ENCODE measurements at regions not wholly inside any gene's neighbourhood (a gene's known extent, or its start where the extent isn't known, plus 50 kb on each side); places are given as distances from the start of the nearest gene placed in this dataset.

GRCh38 chr3:175969456-175969855, 1110.3 kb downstream of the NAALADL2 start:
- no peak overlapping the region for H3K4me3 ChIP-seq (ENCODE audit: low read depth, low read length)
- TF ChIP-seq CTCF (IDR thresholded peaks at IDR 0.05; ENCODE audit: insufficient read depth, low read length), result no peak
- no peak for DNase-seq (ENCODE audit: low read depth)

DNA sequence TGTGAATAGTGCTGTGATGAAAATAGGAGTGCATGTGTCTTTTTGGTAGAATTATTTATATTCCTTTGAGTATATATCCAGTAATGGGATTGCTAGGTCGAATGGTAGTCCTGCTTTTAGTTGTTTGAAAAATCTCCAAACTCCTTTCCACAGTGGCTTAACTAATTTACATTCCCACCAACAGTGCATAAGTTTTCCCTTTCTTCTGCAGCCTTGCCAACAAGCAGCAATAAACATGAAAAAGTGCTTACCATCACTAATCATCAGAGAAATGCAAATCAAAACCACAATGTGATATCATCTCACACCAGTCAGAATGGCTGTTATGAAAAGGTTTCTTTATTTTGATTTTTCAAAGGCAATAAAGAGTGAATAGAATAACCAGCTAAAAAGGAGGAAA, 1105.9 kb downstream of the NAALADL2 start:
- no peak for DNase-seq (ENCODE audit: low read depth)
- TF ChIP-seq CTCF (IDR thresholded peaks at IDR 0.05; ENCODE audit: insufficient read depth, low read length), result no peak

DNA sequence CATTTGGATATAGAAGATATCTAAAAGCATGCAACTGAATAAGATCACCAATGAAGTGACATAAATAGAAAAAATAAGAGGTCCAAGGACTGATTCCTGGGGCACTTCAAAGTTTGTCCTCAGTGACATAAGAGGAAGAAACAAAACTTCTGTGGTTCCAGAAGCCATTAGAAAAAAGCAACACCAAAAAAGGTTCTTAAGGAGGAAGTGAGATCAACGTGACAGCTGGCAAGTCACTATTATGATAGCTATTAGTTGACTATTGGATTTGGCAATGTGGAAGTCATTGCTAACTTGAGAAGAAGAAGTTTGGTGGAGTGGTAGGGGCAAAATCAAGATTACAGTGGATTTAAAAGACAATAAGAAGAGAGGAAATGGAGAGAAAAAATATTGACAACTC, 1098.3 kb downstream of the NAALADL2 start:
- TF ChIP-seq CTCF (IDR thresholded peaks at IDR 0.05; ENCODE audit: insufficient read depth, low read length), result no peak
- H3K4me3 ChIP-seq (ENCODE audit: low read depth, low read length), result no peak overlapping the region
- no peak for DNase-seq (ENCODE audit: low read depth)

More for the DNA sequence above, 1105.9 kb downstream of the NAALADL2 start:
- no peak overlapping the region for H3K4me3 ChIP-seq (ENCODE audit: low read depth, low read length)

DNA sequence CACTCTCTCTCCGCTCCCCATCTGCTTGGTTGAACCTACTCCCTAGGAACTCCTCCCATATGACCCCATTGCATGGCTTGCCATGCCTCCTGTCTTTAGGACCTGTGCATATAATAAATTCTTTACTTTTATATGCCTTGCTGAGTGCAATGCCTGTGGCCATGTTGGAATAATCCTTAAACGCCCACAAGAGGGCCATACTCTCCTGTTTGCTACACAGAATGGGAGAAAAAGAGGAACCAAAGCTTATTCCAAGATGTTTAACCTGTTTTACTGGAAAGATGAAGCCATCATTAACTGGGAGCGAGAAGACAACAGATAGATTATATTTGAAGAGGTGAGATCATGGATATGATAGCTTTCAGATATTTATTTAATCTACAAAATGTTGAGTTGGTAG, 1097.8 kb downstream of the NAALADL2 start:
- DNase-seq (ENCODE audit: low read depth), result no peak
- TF ChIP-seq CTCF (IDR thresholded peaks at IDR 0.05; ENCODE audit: insufficient read depth, low read length), result no peak
- H3K4me3 ChIP-seq (ENCODE audit: low read depth, low read length), result no peak overlapping the region

GRCh38 chr3:175951047-175951694, 1092.0 kb downstream of the NAALADL2 start:
- no peak for TF ChIP-seq CTCF (IDR thresholded peaks at IDR 0.05; ENCODE audit: insufficient read depth, low read length)
- no peak overlapping the region for H3K4me3 ChIP-seq (ENCODE audit: low read depth, low read length)
- DNase-seq (ENCODE audit: low read depth), result peak; percentile 28

DNA sequence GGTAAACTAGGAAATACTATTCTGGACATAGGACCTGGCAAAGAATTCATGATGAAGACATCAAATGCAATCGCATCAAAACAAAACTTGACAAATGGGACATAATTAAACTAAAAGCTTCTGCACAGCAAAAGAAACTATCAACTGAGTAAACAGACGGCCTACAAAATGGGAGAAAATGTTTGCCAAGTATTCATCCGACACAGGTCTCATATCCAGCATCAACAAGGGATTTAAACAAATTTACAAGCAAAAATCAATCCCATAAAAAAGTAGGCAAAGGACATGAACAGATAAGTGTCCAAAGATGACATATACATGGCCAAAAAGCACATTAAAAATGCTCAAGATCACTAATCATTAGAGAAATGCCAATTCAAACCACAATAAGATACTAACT, 1088.9 kb downstream of the NAALADL2 start:
- no peak overlapping the region for H3K4me3 ChIP-seq (ENCODE audit: low read depth, low read length)
- no peak for TF ChIP-seq CTCF (IDR thresholded peaks at IDR 0.05; ENCODE audit: insufficient read depth, low read length)
- no peak for DNase-seq (ENCODE audit: low read depth)

- peak; percentile 40 for TF ChIP-seq CTCF (IDR thresholded peaks at IDR 0.05; ENCODE audit: insufficient read depth, low read length)
- no peak overlapping the region for H3K4me3 ChIP-seq (ENCODE audit: low read depth, low read length)
- DNase-seq (ENCODE audit: low read depth), result peak; percentile 6
Observed at GRCh38 chr3:175941352-175941751, 1082.2 kb downstream of the NAALADL2 start.
